NOMO-1 treated with dmso at 0.1 percent for 144 hours (cell line): ENCODE measurements at regions not wholly inside any gene's neighbourhood (a gene's known extent, or its start where the extent isn't known, plus 50 kb on each side); places are given as distances from the start of the nearest gene placed in this dataset.

Source experiments
- DNase-seq: peaks from one replicate; lab custom pipeline; 2025; ENCODE audit not compliant: unreplicated experiment; lab: John Stamatoyannopoulos, UW

DNA sequence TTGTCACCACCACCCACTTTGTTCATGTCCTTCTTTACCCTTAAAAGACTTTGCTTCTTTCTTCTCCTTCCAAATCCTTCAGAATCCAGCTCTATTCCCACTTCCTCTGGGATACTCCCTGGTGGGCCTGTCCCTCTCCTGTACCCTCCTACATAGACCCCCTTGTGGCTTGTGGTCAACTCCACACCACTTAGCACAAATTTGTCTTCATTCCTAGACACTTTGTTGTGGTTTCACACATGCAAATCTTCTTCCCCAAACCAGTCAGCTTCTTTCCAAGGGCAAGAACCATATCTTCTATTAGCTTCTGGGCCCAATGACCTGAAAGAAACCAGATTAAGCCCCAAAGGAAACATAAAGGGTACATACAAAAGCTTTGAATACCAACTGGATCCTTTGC lies 342.4 kb downstream of the TNS1 start:
- DNase-seq: no peak

- DNase-seq: no peak
Measured at GRCh38 chr2:217658806-217659205, 344.0 kb downstream of the TNS1 start.

DNA sequence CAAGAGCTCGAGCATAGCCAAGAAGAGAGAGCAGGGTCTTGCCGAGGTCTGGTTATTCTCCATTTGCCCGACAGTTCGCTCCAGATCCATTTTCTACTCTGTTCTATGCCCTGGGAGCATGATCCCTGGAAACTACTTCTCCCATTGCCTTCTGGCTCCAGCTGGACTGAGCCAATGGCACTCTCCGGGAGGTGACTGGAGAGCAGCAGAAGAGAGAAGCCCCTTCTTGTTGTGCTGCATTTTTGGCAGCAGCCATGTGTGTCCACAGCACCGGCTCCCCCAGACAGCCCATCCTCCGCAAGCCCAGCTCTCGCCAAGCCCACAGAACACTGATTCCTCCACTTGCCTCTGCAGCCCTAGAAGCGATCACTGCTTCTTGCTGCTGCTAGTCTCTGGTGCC lies 345.5 kb downstream of the TNS1 start:
- no peak for DNase-seq

GRCh38 chr2:217656316-217656715 lies 346.5 kb downstream of the TNS1 start:
- no peak for DNase-seq

GRCh38 chr2:217655651-217656050 lies 347.1 kb downstream of the TNS1 start:
- DNase-seq: no peak

- DNase-seq: no peak
Measured at GRCh38 chr2:217654168-217654567, 348.6 kb downstream of the TNS1 start.

- no peak for DNase-seq
Measured at GRCh38 chr2:217652761-217653639, 349.8 kb downstream of the TNS1 start.

DNA sequence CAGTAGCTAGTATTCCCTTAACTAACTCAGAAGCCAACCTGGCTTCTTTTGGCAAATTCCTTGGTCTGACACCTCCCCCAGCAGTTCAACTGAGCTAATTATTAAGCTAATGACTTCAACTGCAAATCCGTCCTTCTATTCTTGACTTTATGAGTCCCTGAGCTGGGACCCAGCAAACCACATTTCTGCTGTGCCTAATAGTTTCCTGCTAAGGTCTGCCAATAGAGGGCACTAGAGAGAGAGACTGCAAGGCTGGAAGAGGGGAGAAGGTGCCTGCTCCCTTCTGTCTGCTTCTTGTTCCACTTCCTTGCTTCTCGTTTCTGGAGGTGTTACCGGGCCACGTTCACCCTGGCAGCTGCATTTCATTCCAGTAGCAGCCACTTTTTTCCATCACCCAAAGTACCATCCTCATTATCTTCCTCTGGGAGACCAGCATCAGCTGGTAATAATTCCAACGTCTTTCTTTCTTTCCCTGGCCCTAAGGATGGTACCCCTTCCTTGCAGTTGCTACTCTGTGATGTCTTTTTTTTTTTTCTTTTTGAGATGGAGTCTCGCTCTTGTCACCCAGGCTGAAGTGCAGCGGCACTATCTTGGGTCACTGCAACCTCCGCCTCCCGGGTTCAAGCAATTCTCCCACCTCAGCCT lies 352.0 kb downstream of the TNS1 start:
- peak; percentile 61 for DNase-seq

- DNase-seq: no peak
Measured at GRCh38 chr2:217650229-217650628, 352.6 kb downstream of the TNS1 start.

GRCh38 chr2:217647925-217648324 lies 354.9 kb downstream of the TNS1 start:
- no peak for DNase-seq

GRCh38 chr2:217647226-217647625 lies 355.6 kb downstream of the TNS1 start:
- no peak for DNase-seq

DNA sequence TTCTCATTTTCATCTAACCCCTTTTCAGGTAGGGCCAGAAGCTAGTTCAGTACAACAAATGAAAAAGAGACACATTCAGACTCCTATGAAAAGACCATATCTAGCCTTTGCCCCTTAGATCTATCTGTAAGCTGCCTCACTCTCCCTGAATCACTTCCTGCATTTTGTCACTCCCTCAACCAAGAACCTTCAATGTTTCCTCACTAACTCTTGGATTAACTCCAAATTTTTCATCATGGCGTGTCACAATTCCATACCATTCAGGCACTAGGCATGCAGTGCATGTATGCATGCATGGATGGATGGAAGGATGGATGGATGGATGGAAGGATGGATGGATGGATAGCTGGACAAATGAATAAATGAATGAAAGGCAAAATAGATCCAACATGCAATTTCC lies 356.9 kb downstream of the TNS1 start:
- no peak for DNase-seq

- DNase-seq: no peak
Measured at GRCh38 chr2:217643789-217644301, 358.9 kb downstream of the TNS1 start.

GRCh38 chr2:217642944-217643343 lies 359.9 kb downstream of the TNS1 start:
- no peak for DNase-seq

- DNase-seq: no peak
Measured at GRCh38 chr2:217641960-217642359, 360.8 kb downstream of the TNS1 start.

GRCh38 chr2:217639481-217639880 lies 363.3 kb downstream of the TNS1 start:
- no peak for DNase-seq

- no peak for DNase-seq
Measured at GRCh38 chr2:217638533-217638932, 364.3 kb downstream of the TNS1 start.

GRCh38 chr2:217638031-217638430 lies 364.8 kb downstream of the TNS1 start:
- no peak for DNase-seq

GRCh38 chr2:217636991-217637561 lies 365.7 kb downstream of the TNS1 start:
- no peak for DNase-seq

- no peak for DNase-seq
Measured at GRCh38 chr2:217636578-217636977, 366.2 kb downstream of the TNS1 start.

DNA sequence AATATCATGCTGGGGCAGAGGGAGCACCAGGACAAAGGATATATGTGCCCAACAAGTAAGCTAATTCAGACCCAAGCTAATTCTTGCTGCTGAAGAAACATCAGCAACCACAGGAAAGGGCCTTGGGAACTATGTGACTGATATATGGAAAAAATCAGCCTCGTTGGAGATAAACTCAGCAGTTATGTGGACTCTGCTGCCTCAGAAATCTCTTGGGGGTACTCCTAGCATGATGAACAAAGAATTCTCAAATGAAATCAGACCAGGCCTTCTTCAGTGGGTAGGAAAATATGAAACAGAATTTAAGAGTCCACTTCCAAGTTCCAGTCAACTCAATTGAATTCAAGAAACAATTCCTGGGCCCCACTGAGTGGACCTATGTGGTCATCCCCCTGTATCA lies 367.9 kb downstream of the TNS1 start:
- DNase-seq: no peak

GRCh38 chr2:217632043-217632442 lies 370.8 kb downstream of the TNS1 start:
- no peak for DNase-seq
